Pancreas (tissue), 10 donors: ENCODE measurements at regions not wholly inside any gene's neighbourhood (a gene's known extent, or its start where the extent isn't known, plus 50 kb on each side); places are given as distances from the start of the nearest gene placed in this dataset.

ENCODE experiments used
- ATAC-seq, 4 donors: fragments of 200-7000 bp; cut with Tn5 transposase; one replicate each; pipeline versions ENCODE4 v1.8.0 to v1.9.1; 2020; ENCODE audit warnings: mild to moderate bottlenecking in 4 of 4, moderate library complexity in 4 of 4
- DNase-seq, 6 donors: peaks; one replicate each; pipeline ENCODE4 v3.0.0-alpha.2; 2020
- FAIRE-seq: peaks from 2 replicates; lab custom pipeline; 2012; peaks lifted over from hg19 to GRCh38; lab: Jason Lieb, UNC
- H3K27ac ChIP-seq, 4 donors: fragments of 200-600 bp; sonication (generic); 1 replicate in 3 of 4; 2 replicates in 1 of 4; pipeline versions ENCODE4 v1.5.0 to v1.8.0; 2020
- H3K27me3 ChIP-seq, 4 donors: fragments of 200-600 bp; one replicate each; pipeline ENCODE4 v1.8.0; 2021
- H3K36me3 ChIP-seq, 3 donors: fragments of 200-600 bp; sonication (generic) in 1 of 3; one replicate each; pipeline versions ENCODE4 v1.5.0 to v1.8.0; 2020 to 2021
- H3K4me1 ChIP-seq, 3 donors: fragments of 200-600 bp; one replicate each; pipeline ENCODE4 v1.8.0; 2021
- H3K4me3 ChIP-seq, 4 donors: fragments of 200-600 bp; sonication (generic) in 2 of 4; one replicate each; pipeline versions ENCODE4 v1.5.0 to v1.8.0; 2020 to 2021
- H3K9me3 ChIP-seq, 4 donors: fragments of 200-600 bp; one replicate each; pipeline ENCODE4 v1.8.0; 2021
- CTCF ChIP-seq, 4 donors: fragments of 200-600 bp; sonication (generic) in 3 of 4; IDR thresholded peaks; one replicate each; pipeline versions ENCODE4 v1.5.0 to v1.8.0; 2021; ENCODE audit warnings: antibody characterized with exemption in 4 of 4
- WGBS, 2 donors: extraction: QIAGEN DNeasy Blood & Tissue Kit; methylation state at CpG; one replicate each; pipeline ENCODE4 v1.1.7; 2013; 5-methylcytosine and 5-hydroxymethylcytosine counted together
- intact Hi-C, 3 donors: fragments of 100-400 bp; cut with DNase I; formaldehyde crosslinking; loops; one replicate each; pipeline versions ENCODE4 v1.11.1 to v1.14.2; 2022
- donor health status: healthy with polysubstance abuse.
- donor health status: DM: no; HTN: no; CAD: no; lungs with moderate emphysema.
- donor health status: DM: no; HTN: no; CAD: no.
- donor health status: control.
- donor health status: control.
- donor health status: Bipolar disorder and iron deficiency.
- donor health status: DM: yes; HTN: yes; CAD: no.
- donor health status: DM: no; HTN: no; CAD: no.
- donor health status: DM: no; HTN: no; CAD: no.
- donor health status: DM: yes; HTN: yes; CAD: no.

GRCh38 chr2:147374423-147374811 is 470.4 kb upstream of the ACVR2A start:
- Histone ChIP-seq H3K27me3 (no peaks in the 10 kb centered on the region), H3K36me3 (no peaks in the 10 kb centered on the region), H3K9me3 (no peaks in the 10 kb centered on the region), H3K4me1 (no peaks in the 10 kb centered on the region), H3K4me3 (no peak overlapping the region), H3K27ac (no peak overlapping the region)
- FAIRE-seq (no peak), ATAC-seq (no peak), DNase-seq (no peak)
- intact Hi-C loops = no loop called here
- no peak for TF ChIP-seq CTCF (IDR thresholded peaks at IDR 0.05)

- Histone ChIP-seq H3K27ac (no peak overlapping the region), H3K4me1 (no peaks in the 10 kb centered on the region), H3K9me3 (no peaks in the 10 kb centered on the region), H3K36me3 (no peaks in the 10 kb centered on the region), H3K4me3 (no peak overlapping the region), H3K27me3 (no peaks in the 10 kb centered on the region)
- DNase-seq = no peak
- 66 to 69% methylated on average over 3 of the region's 3 CpGs for WGBS, 2 donors
- no peak for FAIRE-seq
- intact Hi-C loops = no loop called here
- no peak for TF ChIP-seq CTCF (IDR thresholded peaks at IDR 0.05)
- ATAC-seq = no peak
Observed at GRCh38 chr2:147373800-147374422, 470.9 kb upstream of the ACVR2A start.

- TF ChIP-seq CTCF (IDR thresholded peaks at IDR 0.05) = no peak
- Histone ChIP-seq H3K9me3 (no peaks in the 10 kb centered on the region), H3K27me3 (no peaks in the 10 kb centered on the region), H3K4me3 (no peak overlapping the region), H3K36me3 (no peaks in the 10 kb centered on the region), H3K27ac (no peak overlapping the region), H3K4me1 (no peaks in the 10 kb centered on the region)
- FAIRE-seq = no peak
- intact Hi-C loops = no loop called here
- DNase-seq = no peak
- no peak for ATAC-seq
Observed at GRCh38 chr2:147368306-147368705, 476.5 kb upstream of the ACVR2A start.

- ATAC-seq (no peak), FAIRE-seq (no peak), DNase-seq (no peak)
- Histone ChIP-seq H3K27me3 (no peaks in the 10 kb centered on the region), H3K36me3 (no peaks in the 10 kb centered on the region), H3K9me3 (no peaks in the 10 kb centered on the region), H3K27ac (no peak overlapping the region), H3K4me1 (no peaks in the 10 kb centered on the region), H3K4me3 (no peak overlapping the region)
- no peak for TF ChIP-seq CTCF (IDR thresholded peaks at IDR 0.05)
- intact Hi-C loops = no loop called here
- WGBS, 2 donors = 71 to 78% methylated on average over 6 of the region's 6 CpGs
Observed at GRCh38 chr2:147366279-147366678, 478.6 kb upstream of the ACVR2A start.

- Histone ChIP-seq H3K27me3 (no peaks in the 10 kb centered on the region), H3K9me3 (no peaks in the 10 kb centered on the region), H3K27ac (no peak overlapping the region), H3K36me3 (no peaks in the 10 kb centered on the region), H3K4me3 (no peak overlapping the region), H3K4me1 (no peaks in the 10 kb centered on the region)
- ATAC-seq = no peak
- no peak for TF ChIP-seq CTCF (IDR thresholded peaks at IDR 0.05)
- no peak for FAIRE-seq
- intact Hi-C loops = no loop called here
- WGBS, 2 donors = 79 to 84% methylated on average over 4 of the region's 4 CpGs
- DNase-seq = no peak
Observed at GRCh38 chr2:147365622-147366021, 479.2 kb upstream of the ACVR2A start.
